ENCODE measurements at regions not wholly inside any gene's neighbourhood (a gene's known extent, or its start where the extent isn't known, plus 50 kb on each side); places are given as distances from the start of the nearest gene placed in this dataset.

- DNase-seq, result no peak
These were observed 251.3 kb upstream of the FMN2 start for GRCh38 chr1:239840336-239840735.

GRCh38 chr1:239840790-239841189, 250.9 kb upstream of the FMN2 start:
- DNase-seq, result no peak

GRCh38 chr1:239841631-239842030, 250.1 kb upstream of the FMN2 start:
- DNase-seq, result no peak

- no peak for DNase-seq
These were observed 248.1 kb upstream of the FMN2 start for GRCh38 chr1:239843541-239843940.

GRCh38 chr1:239844833-239845232, 246.8 kb upstream of the FMN2 start:
- DNase-seq, result no peak

GRCh38 chr1:239854922-239855321, 236.8 kb upstream of the FMN2 start:
- no peak for DNase-seq

- no peak for DNase-seq
These were observed 235.6 kb upstream of the FMN2 start for GRCh38 chr1:239856067-239856466.

GRCh38 chr1:239856924-239857323, 234.8 kb upstream of the FMN2 start:
- DNase-seq, result no peak

- DNase-seq, result no peak
These were observed 233.6 kb upstream of the FMN2 start for GRCh38 chr1:239858057-239858456.

- DNase-seq, result no peak
These were observed 233.2 kb upstream of the FMN2 start for GRCh38 chr1:239858529-239858928.

- DNase-seq, result no peak
These were observed 229.7 kb upstream of the FMN2 start for GRCh38 chr1:239861985-239862384.

- no peak for DNase-seq
These were observed 223.4 kb upstream of the FMN2 start for GRCh38 chr1:239868058-239868832.

- no peak for DNase-seq
These were observed 221.5 kb upstream of the FMN2 start for GRCh38 chr1:239870194-239870593.

- no peak for DNase-seq
These were observed 219.1 kb upstream of the FMN2 start for GRCh38 chr1:239872626-239873025.

GRCh38 chr1:239874831-239875230, 216.9 kb upstream of the FMN2 start:
- no peak for DNase-seq

GRCh38 chr1:239879321-239880170, 212.1 kb upstream of the FMN2 start:
- DNase-seq, result no peak

GRCh38 chr1:239882967-239883366, 208.7 kb upstream of the FMN2 start:
- no peak for DNase-seq

GRCh38 chr1:239884796-239885195, 206.9 kb upstream of the FMN2 start:
- no peak for DNase-seq

GRCh38 chr1:239886266-239886665, 205.4 kb upstream of the FMN2 start:
- no peak for DNase-seq

GRCh38 chr1:239888639-239889038, 203.0 kb upstream of the FMN2 start:
- DNase-seq, result no peak

GRCh38 chr1:239891621-239892358, 199.9 kb upstream of the FMN2 start:
- no peak for DNase-seq

GRCh38 chr1:239892602-239893001, 199.1 kb upstream of the FMN2 start:
- DNase-seq, result no peak

GRCh38 chr1:239893127-239893731, 198.5 kb upstream of the FMN2 start:
- no peak for DNase-seq

Measured in SIG-M5 (cell line).